ENCODE measurements at regions not wholly inside any gene's neighbourhood (a gene's known extent, or its start where the extent isn't known, plus 50 kb on each side); places are given as distances from the start of the nearest gene placed in this dataset.

- H3K4me3 ChIP-seq (ENCODE audit: low read depth, low read length), result no peak overlapping the region
- TF ChIP-seq, protein P1, sequence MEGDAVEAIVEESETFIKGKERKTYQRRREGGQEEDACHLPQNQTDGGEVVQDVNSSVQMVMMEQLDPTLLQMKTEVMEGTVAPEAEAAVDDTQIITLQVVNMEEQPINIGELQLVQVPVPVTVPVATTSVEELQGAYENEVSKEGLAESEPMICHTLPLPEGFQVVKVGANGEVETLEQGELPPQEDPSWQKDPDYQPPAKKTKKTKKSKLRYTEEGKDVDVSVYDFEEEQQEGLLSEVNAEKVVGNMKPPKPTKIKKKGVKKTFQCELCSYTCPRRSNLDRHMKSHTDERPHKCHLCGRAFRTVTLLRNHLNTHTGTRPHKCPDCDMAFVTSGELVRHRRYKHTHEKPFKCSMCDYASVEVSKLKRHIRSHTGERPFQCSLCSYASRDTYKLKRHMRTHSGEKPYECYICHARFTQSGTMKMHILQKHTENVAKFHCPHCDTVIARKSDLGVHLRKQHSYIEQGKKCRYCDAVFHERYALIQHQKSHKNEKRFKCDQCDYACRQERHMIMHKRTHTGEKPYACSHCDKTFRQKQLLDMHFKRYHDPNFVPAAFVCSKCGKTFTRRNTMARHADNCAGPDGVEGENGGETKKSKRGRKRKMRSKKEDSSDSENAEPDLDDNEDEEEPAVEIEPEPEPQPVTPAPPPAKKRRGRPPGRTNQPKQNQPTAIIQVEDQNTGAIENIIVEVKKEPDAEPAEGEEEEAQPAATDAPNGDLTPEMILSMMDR (IDR thresholded peaks at IDR 0.05; ENCODE audit: control insufficient read depth, extremely low read depth, insufficient read depth), result no peak
- DNase-seq (ENCODE audit: low read depth), result no peak
Observed at GRCh38 chr1:229066591-229066990, 204.3 kb upstream of the RAB4A start.

- TF ChIP-seq, protein P1 (IDR thresholded peaks at IDR 0.05; ENCODE audit: control insufficient read depth, extremely low read depth, insufficient read depth), result no peak
- DNase-seq (ENCODE audit: low read depth), result no peak
- no peak overlapping the region for H3K4me3 ChIP-seq (ENCODE audit: low read depth, low read length)
Observed at GRCh38 chr1:229067546-229067945, 203.4 kb upstream of the RAB4A start.

GRCh38 chr1:229068270-229068987 is 202.5 kb upstream of the RAB4A start:
- H3K4me3 ChIP-seq (ENCODE audit: low read depth, low read length), result no peak overlapping the region
- no peak for DNase-seq (ENCODE audit: low read depth)
- TF ChIP-seq, protein P1 (IDR thresholded peaks at IDR 0.05; ENCODE audit: control insufficient read depth, extremely low read depth, insufficient read depth), result no peak

DNA sequence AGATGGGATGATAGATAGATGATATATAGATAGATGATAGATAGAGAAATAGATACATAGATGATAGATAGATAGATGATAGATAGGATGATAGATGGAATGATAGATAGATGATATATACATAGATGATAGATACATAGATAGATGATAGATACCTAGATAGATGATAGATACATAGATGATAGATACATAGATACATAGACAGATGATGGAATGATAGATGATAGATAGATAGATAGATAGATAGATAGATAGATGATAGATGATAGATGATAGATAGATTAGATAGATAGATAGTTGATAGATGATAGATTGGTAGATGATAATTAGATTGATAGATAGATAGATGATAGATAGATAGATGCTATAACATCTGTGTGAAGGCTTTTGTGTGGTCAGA is 201.7 kb upstream of the RAB4A start:
- H3K4me3 ChIP-seq (ENCODE audit: low read depth, low read length), result no peak overlapping the region
- no peak for DNase-seq (ENCODE audit: low read depth)
- TF ChIP-seq, protein P1 (IDR thresholded peaks at IDR 0.05; ENCODE audit: control insufficient read depth, extremely low read depth, insufficient read depth), result no peak

DNA sequence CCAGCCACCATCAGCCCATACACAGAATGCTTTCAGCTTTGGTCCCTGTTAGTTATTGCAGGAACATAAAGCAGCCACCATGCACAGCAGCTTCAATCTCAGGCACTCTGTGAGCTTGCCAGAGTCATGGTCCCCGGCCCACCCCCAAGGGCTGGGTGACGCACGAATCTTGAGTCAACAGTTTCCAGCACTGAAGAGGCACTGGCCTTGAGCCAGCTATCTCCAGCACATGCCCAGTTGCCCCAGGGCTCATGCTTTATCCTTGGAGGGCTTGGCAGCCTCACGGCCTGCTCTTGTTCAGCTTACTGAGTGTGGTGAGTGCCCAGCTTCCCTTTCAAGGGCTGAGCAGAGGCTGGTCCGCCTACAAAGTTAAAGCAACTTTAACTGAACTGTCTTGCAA is 200.7 kb upstream of the RAB4A start:
- no peak overlapping the region for H3K4me3 ChIP-seq (ENCODE audit: low read depth, low read length)
- peak; percentile 50 for DNase-seq (ENCODE audit: low read depth)
- TF ChIP-seq, protein P1 (IDR thresholded peaks at IDR 0.05; ENCODE audit: control insufficient read depth, extremely low read depth, insufficient read depth), result no peak

GRCh38 chr1:229073251-229073650 is 197.7 kb upstream of the RAB4A start:
- no peak overlapping the region for H3K4me3 ChIP-seq (ENCODE audit: low read depth, low read length)
- TF ChIP-seq, protein P1 (IDR thresholded peaks at IDR 0.05; ENCODE audit: control insufficient read depth, extremely low read depth, insufficient read depth), result no peak
- no peak for DNase-seq (ENCODE audit: low read depth)

- no peak for DNase-seq (ENCODE audit: low read depth)
- TF ChIP-seq, protein P1 (IDR thresholded peaks at IDR 0.05; ENCODE audit: control insufficient read depth, extremely low read depth, insufficient read depth), result no peak
- H3K4me3 ChIP-seq (ENCODE audit: low read depth, low read length), result no peak overlapping the region
Observed at GRCh38 chr1:229075217-229075616, 195.7 kb upstream of the RAB4A start.
